GM13976 (cell line): ENCODE measurements at regions not wholly inside any gene's neighbourhood (a gene's known extent, or its start where the extent isn't known, plus 50 kb on each side); places are given as distances from the start of the nearest gene placed in this dataset.
A peak's percentile ranks its signal among the peaks of the same experiment; 100 is the strongest.

ENCODE experiments used
- DNase-seq: peaks from one replicate; pipeline ENCODE4 v3.0.0; 2012; ENCODE audit warnings: low spot score
- in situ Hi-C: fragments of 300-500 bp; cut with MboI; formaldehyde crosslinking; loops from one replicate; pipeline ENCODE4 v1.12.0; 2022; ENCODE audit warnings: low sequenced_read_pairs, mixed read lengths, inconsistent platforms; ENCODE audit not compliant: unreplicated experiment
- TF ChIP-seq, protein P1 (sequence below): IDR thresholded peaks from 2 replicates; pipeline ENCODE4 v1.5.1; 2012; ENCODE audit warnings: borderline replicate concordance, mild to moderate bottlenecking; ENCODE audit not compliant: insufficient read depth; ENCODE audit errors: extremely low read depth, missing control alignments, control extremely low read depth

DNA sequence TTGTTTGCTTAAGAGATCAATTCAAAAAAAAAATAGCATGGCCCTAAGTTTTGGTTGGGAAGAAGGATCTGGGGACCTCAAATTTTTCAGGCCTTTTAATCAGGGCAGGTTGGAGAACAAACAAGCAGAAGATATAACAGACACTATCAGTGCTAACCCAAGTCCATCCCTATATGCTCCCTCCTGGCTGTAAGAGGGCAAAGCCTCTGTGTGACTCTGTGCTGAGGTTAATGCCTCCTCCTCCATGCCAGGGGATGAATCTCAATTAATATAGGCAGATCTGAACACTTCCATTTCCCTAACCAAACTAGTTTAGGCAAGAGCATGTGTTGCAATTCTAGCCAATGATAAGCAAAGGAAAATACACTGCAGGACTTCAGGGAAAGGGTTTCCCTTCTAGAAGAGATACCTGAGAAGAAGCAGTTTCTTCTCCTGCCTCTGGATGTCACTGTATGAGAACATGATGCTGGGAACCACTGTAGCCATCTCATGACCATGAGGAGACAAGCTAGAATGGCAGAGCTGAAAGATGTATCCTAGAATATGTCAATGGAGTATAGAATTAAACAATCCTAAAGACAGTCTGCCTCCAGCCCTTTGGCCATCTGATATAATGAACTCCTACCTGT, 76.0 kb downstream of the CHD9NB start:
- in situ Hi-C loops = no loop called here
- DNase-seq = peak; percentile 47
- TF ChIP-seq, protein P1, sequence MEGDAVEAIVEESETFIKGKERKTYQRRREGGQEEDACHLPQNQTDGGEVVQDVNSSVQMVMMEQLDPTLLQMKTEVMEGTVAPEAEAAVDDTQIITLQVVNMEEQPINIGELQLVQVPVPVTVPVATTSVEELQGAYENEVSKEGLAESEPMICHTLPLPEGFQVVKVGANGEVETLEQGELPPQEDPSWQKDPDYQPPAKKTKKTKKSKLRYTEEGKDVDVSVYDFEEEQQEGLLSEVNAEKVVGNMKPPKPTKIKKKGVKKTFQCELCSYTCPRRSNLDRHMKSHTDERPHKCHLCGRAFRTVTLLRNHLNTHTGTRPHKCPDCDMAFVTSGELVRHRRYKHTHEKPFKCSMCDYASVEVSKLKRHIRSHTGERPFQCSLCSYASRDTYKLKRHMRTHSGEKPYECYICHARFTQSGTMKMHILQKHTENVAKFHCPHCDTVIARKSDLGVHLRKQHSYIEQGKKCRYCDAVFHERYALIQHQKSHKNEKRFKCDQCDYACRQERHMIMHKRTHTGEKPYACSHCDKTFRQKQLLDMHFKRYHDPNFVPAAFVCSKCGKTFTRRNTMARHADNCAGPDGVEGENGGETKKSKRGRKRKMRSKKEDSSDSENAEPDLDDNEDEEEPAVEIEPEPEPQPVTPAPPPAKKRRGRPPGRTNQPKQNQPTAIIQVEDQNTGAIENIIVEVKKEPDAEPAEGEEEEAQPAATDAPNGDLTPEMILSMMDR = peak; percentile 26

GRCh38 chr16:52967744-52968143, 85.0 kb downstream of the CHD9NB start:
- in situ Hi-C loops = no loop called here
- no peak for DNase-seq
- TF ChIP-seq, protein P1 = no peak

DNA sequence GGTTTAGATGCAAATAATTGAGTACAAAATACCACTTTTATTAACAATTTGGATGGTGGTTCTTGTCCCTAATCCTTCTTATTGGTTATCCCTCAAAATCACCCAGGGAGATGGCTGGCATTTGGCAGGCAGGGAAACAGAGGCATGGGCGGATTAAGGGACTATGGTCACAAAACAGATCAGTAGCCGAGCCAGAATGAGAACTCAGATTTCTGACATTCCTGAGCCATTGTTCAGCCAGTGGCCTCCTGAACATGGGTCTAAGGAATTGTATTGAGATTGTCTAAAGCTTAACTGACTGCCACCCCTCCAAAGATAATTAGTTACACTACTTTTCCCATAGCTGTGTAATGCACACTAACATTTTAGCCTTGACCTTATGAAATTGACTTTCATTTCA, 88.4 kb downstream of the CHD9NB start:
- in situ Hi-C loops = no loop called here
- TF ChIP-seq, protein P1 = no peak
- no peak for DNase-seq

GRCh38 chr16:52963855-52964242, 88.8 kb downstream of the CHD9NB start:
- no peak for DNase-seq
- TF ChIP-seq, protein P1 = no peak
- in situ Hi-C loops = no loop called here

- in situ Hi-C loops = no loop called here
- no peak for DNase-seq
- TF ChIP-seq, protein P1 = no peak
Observed at GRCh38 chr16:52963212-52963854, 89.4 kb downstream of the CHD9NB start.

DNA sequence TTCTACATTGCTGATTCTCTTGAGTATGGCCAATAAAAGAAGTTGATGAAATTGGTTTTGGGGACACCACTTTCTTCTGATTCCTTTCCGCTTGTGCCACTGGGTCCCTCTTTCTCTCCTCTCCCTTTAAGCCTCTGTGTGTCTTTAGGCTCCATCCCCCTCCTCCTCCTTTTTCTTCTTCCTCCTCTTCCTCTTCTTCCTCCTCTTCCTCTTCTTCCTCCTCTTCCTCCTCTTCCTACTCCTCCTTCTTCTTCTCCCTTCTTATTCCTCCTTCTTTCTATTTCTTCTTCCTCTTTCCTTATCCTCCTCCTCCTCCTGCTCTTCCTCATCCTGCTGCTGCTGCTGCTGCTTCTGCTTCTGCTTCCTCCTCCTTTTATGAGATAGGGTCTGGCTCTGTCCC, 93.7 kb downstream of the CHD9NB start:
- DNase-seq = no peak
- TF ChIP-seq, protein P1 = no peak
- in situ Hi-C loops = no loop called here

- DNase-seq = no peak
- TF ChIP-seq, protein P1 = no peak
- in situ Hi-C loops = no loop called here
Observed at GRCh38 chr16:52957199-52957598, 95.5 kb downstream of the CHD9NB start.
